DMS53 treated with DMSO at 0.1 percent for 48 hours (cell line): ENCODE measurements at regions not wholly inside any gene's neighbourhood (a gene's known extent, or its start where the extent isn't known, plus 50 kb on each side); places are given as distances from the start of the nearest gene placed in this dataset.

Experiments used
- DNase-seq: peaks from one replicate; lab custom pipeline; 2025; ENCODE audit not compliant: unreplicated experiment; lab: John Stamatoyannopoulos, UW

DNA sequence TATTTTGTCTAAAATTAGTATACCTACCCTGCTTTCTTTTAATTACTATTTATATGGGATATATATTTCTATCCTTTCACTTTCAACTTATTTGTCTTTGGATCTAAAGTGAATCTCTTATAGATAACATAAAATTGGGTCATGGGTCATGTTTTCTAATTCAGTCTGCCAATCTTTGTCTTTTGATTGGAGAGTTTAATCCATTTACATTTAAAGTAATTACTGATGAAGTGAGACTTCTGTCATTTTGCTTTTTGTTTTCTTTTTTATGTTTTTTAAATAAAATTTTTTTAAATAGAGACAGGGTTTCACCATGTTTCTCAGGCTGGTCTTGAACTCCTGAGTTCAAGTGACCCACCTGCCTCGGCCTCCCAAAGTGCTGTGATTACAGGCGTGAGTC, 50.5 kb upstream of the PRDM1 start:
- no peak for DNase-seq

DNA sequence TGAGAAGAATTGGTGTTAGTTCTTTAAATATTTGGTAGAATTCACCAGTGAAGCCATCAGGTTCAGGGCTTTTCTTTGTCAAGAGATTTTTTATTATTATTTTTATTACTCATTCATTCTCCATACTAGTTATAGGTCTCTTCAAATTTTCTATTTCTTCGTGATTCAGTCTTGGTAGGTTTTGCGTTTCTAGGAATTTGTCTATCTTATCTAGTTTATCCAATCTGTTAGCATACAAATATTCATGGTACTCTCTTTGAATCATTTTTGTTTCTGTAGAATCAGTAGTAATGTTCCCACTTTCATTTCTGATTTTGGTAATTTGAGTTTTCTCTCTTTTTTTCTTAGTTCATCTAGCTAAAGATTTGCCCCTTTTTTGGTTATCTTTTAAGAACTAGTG, 52.3 kb upstream of the PRDM1 start:
- DNase-seq, result no peak

DNA sequence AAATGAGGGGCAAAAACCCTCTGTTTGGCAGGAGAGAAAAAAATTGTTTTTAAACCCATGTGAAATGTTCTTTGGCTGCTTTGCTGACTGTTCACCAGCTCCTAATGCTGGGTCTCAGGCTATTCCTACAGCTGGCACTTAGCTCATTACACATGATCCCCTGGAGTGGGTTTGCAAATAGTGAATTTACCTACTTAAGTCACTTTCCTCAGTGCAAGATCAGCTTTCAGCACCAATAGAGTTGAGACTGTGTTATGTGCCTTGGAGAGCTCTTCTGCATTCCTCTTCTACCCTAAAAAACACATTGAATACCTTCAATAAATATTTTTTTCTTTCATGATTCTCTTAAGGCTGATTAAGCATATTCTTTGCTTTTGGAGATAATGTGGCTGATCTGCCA, 58.4 kb upstream of the PRDM1 start:
- DNase-seq, result no peak

DNA sequence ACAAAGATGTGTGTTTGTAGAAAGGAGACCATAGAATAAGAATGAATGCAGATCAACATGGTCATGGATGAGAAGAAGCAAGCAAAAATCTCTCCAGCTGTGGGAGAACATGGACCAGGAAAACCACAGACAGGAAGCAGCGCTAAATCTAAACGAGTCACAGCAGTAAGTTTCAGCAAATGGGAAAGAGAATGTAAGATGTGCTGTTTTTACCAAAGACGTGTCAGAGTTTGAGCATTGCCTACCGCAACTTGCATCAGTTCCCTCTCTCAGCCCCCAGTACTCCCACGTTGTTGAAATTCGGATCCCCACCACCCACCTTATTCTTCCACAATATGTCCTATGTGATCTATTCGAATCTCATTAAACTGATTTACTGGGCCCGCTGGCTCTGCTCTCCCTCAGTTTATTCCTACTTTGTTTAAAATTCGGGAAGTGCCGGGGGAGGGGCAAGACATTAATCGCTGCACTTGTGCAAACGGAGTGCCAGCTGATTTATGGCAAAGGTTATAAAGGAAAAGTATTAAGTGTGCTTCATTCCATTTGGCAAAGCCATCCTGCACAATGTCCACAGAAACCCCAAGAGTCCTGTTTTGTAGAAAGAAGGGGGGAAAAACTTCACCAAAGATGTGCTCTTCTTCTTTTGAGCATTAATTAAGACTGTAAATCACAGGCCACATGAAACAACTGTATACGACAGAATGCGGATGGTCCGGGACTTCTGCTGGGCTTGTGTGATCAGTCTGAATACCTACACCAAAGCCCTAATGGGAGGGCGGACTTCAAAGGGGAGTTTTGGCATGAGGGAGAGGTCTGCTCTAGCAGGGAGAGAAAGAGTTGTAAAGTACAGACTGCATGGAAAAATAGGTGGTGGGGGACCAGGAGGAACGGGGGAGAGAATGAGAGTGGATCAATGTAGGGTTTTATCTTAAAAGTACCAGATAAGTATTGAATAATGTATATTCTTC, 59.1 kb upstream of the PRDM1 start:
- no peak for DNase-seq

DNA sequence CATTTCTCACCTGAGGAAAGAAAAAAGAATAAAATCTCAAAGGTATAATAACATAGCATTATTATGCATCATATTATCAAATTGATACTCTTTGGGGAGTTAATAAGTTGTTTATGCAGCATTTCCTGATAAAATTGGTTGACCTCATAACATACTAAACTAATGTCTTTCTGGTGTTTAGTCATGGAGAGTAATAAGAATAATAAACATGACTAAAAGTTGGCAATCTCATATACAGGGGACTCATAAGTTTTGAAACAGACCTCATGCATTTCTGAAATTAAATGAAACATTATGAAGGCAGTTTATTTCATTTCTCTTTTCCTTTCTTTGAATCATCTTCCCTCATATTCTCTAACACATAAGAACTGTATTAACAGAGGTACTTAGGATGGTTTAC, 60.5 kb upstream of the PRDM1 start:
- DNase-seq, result no peak

DNA sequence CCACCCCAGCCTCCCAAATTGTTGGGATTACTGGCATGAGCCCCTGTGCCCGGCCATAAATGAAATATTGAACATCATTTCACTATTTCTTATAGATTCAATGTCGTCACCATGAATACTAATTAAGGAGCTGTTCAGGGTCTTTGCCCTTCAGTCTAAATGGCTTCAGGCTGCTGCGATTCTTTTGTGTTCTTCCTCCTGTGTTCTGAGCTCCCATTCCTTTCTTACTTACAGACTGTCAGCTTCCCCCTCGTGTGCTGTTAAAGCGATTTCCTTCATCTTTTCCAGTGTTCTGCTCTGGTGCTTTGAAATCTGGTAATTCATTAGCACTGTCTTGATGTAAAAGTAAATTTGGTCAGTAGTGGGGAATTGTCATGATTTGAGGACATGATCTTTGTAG, 63.3 kb upstream of the PRDM1 start:
- DNase-seq, result no peak

DNA sequence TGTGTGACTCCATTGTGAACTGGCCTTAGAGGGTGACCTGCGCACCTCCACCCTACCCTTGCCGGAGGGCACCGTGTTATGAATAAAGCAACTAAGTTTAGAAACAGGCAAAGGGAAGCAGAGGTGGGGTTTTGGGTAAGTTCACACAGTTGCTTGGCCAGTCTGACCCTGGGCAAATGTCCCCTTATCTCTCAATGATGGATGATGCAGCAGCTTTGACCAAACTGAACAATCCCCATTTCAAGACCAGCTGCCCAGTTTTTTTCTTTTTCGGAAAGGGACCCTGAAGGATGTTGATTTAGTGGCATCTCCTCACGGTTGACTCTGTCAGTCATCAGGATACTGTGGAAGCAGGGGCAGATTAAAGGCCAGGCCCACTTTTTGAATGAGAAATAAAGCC, 68.7 kb upstream of the PRDM1 start:
- no peak for DNase-seq

DNA sequence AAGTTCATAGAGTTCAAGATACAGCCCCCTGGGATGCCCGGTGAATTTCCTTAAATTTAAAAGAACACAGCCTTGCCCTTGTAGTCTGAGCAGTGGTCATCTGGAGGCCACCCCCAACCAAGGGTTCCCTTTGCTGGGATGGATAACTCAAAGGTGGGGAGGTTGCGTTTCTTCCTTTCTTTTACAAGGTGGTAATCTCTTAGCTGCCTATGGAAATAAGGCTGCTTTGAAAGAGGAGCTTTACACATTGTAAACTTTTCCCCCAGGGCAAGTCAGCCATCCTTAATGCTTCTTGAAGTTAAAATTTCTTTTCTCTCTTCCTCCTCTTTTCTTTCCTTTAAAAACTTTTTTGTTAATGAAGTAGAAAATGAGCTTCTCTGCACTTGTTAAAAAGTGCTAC, 71.2 kb upstream of the PRDM1 start:
- DNase-seq, result no peak

DNA sequence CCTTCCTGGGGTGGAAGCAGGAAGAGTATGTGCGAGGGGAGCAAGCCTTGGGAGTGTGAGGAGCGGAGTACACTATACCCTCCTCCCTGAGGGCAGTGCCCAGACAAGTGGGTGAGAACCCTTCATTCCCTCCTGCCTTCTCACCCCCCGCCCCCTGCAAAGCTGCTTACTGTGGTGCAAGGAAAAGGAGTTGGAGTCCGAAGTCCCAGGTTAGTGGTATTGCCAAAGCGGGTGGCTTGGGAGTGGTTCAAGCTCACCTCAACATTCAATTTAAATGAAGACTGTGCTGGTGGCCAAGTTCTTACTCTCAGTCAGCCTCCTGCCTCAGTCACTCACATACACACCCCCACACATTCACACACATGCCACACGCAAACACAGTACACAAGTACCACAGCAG, 74.7 kb upstream of the PRDM1 start:
- DNase-seq, result no peak

DNA sequence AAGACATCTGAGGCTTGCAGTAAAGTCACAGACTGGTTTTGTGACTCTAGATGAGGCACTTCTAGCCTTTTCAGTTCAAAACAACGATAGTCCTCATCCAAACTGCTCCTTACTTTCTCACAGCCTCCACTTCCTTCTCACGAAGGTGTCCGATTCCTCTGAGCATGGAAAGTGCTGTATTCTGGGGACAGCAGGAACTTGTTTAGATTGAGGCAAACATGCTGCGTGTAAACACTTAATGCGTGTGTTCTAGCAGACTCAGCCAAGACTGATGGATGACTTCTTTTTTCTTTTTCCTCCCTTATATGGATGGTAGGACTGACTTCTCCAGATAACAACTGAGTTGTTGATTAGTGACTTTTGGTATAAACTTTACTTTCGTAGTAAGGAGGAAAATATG, 80.2 kb upstream of the PRDM1 start:
- no peak for DNase-seq

DNA sequence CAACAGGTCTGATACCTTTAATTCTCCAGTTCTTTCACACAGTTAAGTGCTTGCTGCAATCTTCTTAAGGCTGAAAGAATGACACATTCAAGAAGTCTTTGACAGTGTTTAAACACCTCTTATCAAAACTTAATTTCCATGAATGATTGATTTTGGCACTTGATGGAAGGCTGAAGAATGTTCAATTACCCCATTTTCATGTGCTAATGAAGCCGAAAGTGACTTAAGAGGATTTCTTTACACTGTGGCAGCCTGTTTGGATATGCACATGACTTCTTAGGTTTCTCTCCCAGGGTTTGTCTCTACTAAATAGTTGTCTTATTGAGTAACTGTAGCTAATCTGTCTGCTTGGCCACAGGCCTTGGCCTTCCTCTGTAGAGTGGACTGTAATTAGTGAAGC, 81.1 kb upstream of the PRDM1 start:
- no peak for DNase-seq

DNA sequence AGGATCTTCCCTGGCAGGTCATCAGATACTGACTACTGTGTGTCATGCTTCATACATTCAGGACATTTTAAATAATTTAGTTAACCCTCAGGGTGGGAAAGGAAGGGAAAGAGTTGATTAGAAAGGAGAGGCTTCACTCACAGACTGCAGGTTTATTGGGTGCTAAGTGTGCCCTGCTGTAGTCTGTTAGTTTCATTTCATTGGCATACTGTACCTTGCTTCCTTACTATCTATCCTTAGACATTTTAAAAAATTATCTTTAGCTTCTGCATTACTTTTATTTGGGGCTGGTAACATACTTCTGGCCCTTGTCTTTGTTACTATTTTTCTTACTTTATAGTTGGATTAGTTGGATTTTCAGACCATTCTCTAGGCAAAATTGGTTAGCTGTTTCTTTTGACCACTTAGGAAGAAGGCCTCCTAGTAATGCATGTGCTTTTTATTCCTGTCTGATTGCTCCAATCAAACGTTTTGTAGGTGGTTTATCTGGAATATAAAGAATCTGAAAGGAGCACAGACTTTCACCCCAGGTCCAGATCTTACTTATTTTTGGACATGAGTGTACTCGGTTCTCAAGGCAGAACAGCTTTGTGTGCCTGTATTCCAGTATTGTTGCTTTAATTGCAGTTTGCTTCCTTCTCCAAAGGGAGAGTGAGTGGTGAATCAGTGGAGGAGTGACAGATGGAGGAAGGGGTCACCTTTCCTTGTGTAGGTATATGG, 82.7 kb upstream of the PRDM1 start:
- DNase-seq, result no peak

DNA sequence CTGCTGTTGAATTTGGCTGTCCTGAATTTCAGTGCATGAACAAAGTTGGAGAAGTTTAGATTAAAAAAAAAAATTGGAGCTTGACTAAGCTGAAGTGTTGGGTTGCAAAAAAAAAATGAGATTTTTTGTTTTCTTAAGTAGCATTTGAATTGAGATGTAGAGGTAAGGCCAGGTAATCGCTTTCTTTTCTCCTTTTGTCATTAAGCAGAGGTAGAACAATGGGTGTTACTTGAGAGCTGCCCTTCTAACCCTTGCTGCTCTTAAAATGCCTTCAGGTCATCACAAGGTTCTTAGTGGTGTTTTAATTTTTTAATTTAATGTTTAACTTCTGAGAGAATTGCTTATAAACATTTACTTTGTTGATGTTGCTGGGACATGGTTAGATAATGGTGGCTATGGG, 84.1 kb upstream of the PRDM1 start:
- no peak for DNase-seq

DNA sequence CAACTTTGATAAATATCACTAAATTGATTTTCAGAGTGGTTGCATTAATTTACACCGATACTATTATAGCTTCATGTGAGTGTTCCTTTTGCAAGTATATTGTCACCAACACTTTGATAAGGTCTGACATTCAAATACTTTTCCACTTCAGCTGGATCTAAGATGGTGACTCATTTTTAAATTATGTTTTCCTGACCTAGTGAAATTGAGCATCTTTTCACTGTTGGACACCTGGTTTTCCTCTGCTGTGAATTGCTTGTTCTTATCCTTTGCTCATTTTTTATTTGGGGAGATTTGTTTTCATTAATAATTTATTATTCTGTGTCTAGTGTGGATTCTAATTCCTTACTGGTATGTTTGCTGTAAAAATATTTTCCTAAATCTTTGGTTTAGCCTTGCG, 85.2 kb upstream of the PRDM1 start:
- no peak for DNase-seq

DNA sequence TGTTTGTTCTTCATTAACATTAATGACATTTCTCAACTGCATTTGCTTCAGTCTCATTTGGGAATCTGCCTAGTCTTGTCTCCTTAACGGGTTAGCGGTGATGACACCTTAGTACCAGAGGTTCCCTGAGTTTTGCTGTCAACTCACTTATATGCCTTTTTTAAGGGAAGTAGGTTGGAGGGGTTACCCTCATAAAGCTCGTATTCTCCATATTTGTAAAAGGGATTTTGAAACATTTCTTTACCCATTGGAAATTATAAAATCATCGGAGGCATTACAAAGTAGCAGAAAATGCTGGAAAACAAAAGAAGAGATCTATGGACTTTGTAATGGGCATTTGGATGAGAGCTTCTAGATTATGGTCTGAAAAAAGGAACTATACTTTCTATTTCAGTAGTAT, 88.7 kb upstream of the PRDM1 start:
- DNase-seq, result no peak

DNA sequence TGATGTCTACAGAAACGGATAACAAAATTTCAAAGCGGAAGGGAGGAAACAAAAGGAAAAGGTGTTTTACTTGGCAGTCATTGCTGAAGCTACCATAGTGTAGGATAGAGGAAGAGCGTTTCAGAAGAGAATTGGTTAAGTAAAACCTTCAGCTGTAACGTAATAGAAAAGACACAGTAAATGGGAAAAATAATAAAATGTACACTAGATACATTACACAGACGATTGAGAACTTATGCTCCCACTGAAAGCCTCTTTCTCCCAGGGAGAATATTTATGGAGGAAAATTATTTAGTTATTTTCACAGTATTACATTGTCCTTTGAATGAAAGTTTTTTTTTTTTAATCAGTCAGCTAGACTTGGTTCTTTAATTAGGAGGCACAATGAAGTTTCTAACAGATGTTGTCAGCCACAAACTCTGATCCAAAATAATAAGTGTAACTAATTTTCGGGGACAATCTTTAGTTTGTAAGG, 90.7 kb upstream of the PRDM1 start:
- peak; percentile 28 for DNase-seq

DNA sequence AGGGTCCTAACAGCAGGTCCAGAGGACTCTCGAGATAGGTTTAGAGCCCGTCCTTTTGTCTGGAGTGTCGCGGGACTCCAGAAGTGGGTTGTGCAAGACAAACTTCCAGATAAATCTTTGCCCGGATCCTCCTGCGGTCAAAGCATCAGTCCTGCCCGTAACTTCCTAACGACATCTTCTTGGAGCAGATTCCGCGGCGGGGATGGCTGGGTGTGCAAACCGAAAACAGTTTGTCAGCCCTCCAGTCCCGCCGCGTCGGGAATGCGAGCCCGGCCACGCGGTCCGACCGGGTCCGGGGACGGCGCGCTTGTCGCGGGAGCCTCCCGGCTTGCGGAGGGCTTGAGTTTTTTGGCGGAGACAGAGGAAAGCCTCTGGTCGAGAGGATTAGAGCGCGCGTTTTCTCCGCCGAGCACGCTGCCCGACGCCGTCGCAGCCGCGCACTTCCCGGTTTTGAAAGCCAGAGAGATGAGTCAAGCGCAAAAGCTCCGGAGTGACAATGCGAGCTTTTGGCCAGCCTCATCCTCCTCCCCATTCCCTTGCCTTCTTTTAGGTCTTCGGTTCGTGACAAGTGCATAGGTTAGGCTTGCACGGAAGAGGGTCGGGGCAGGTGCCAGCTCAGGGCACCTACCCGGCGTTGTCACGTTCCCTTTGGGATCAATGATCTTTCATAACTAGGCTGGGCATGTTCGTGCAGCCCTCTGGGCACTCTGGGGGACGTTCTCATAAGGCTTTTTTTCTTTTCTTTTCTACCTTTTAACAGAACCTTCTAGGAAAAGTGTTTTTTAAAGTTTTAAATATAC, 91.3 kb upstream of the PRDM1 start:
- DNase-seq, result peak; percentile 49

DNA sequence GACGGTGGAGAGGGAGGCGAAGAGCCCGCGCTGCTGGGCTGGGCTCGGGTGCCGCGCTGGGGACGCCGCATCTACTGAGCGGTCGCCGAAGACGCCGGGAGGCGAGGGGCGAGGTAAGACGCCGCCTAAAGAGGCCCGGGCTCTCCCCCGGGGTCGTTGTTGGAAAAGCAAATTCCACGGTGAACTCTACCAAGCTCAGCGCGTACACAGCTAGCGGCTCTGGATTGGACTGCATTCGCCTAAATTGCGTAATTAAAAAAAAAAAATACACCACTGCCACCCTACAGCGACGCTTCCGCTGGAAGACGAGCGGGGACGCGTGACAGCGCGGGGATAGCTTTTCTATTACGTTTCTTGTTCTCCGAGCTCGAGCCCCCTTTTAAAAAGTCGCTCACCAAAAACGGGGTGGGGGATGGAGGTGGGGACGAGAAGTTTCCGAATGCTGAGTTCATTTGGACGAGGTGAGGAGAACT, 92.0 kb upstream of the PRDM1 start:
- DNase-seq, result peak; percentile 25

DNA sequence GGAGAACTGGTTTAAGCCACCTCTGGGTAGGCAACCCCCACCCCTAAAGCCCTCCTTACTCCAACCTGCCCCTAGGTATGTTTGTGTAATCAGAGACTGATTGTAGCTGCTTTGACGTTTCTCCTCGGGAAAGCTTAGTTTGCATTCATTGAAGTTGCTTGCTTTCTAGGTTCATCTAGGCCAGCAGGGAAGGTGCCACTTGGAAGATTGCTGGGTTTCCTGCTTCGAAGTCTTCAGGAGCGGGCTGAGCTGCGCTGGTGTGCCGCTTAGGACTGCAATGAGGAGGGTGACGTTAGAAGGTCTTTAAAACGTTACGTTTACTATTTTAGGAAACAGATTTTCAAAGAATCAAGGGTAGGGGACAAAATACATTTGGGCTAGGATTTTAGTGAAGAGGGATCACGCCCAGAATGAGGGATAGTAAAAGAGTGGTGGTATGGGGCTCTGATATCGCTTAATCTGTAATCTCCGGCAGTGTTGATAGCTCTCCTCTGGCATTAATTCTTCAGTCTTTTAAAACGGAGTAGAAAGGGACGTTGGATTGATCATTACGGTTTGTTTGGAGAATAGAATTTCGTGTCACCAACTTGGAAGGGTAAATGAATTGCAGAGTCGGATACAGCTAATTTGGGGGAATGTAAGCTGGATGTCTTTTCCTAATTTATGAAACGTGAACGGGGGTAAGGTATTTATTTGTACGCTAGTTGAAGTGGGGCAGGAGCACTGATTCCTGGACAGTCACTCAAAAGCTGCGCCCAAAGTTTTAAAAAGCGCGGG, 92.6 kb upstream of the PRDM1 start:
- DNase-seq, result peak; percentile 21

DNA sequence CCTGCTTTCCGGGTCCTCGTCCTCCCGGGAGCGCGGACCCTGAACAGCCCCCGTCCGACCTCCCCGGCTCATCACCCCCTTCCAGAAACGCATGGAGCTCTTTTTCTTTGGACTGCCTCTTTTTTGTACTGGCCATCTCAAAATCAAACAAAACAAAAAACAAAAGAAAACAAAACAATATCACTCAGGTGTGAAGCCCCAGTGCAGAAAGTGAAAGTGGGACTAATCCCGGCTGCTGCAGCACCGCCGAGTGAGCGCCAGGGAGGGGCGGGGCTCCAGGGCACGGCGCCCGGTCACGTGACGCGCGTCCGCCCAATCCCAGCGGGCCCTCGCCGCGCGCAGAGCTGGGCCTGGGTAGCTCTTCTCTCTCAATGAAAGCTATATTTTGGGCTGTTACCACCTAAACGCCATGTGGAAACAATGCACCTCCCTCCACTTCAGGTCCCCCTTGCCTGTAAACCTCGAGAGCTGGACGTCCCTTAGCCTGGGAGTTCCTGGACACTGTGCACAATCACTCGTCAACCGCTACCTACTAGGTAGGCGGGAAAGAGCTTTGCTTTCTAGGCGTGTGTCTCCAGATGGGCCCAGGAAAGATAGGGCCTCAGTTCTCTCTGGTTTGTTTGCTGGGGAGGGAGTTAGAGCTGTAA, 93.7 kb upstream of the PRDM1 start:
- peak; percentile 60 for DNase-seq
